Stimulated activated effector memory CD8-positive, alpha-beta T cell treated with anti-CD3 and anti-CD28 coated beads, Interleukin-12 subunit alpha, Interleukin-12 subunit beta, amount 100 ng/mL, for 72 hours (primary cell): ENCODE measurements at regions not wholly inside any gene's neighbourhood (a gene's known extent, or its start where the extent isn't known, plus 50 kb on each side); places are given as distances from the start of the nearest gene placed in this dataset.

Experiments used
- ATAC-seq: fragments of 150-1000 bp; cut with Tn5 transposase; 2 replicates; pipeline ENCODE4 v1.10.0; 2021
- DNase-seq, 2 donors: peaks; one replicate each; pipeline ENCODE4 v3.0.0; 2021 to 2022; ENCODE audit warnings: low spot score in 2 of 2
- H3K27ac Mint-ChIP-seq: one replicate; pipeline ENCODE4 v1.8.0; 2022; ENCODE audit warnings: mild to moderate bottlenecking, mixed read lengths
- H3K36me3 Mint-ChIP-seq: one replicate; pipeline ENCODE4 v1.8.0; 2022; ENCODE audit warnings: mild to moderate bottlenecking, mixed read lengths
- H3K4me1 Mint-ChIP-seq: one replicate; pipeline ENCODE4 v1.8.0; 2022; ENCODE audit warnings: mixed read lengths
- H3K4me3 Mint-ChIP-seq: one replicate; pipeline ENCODE4 v1.8.0; 2022; ENCODE audit warnings: mild to moderate bottlenecking, mixed read lengths
- H3K9me3 Mint-ChIP-seq: one replicate; pipeline ENCODE4 v1.8.0; 2022; ENCODE audit warnings: mixed read lengths

DNA sequence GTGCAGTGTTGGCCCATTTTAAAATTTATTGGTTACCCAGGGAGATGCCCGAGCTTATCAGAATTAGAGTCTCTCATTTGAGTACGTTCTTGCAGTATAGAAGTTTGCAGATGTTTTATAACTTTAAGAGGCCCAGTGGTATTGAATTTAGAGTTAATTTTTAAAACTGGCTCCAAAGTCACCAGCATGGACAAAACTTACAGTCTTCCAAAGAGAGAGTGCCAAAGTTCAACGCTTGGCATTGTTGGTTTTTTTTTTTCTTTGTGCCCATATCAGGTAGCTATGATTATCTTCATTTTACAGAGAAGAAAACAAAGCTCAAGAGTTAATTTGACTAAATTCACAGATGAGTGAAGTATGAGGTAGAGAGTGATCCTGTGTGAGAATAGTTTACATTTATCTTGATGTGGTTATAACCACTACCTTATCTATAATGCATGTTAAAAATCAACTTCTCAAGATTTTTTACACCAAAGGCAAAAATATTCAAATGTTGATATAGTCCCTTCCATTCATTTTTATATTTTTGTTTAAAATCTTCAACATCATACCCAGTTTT is 273.7 kb upstream of the DMRT1 start:
- no peaks in the 10 kb centered on the region for H3K9me3 Mint-ChIP-seq
- H3K4me1 Mint-ChIP-seq: no peaks in the 10 kb centered on the region
- no peak overlapping the region for H3K27ac Mint-ChIP-seq
- H3K36me3 Mint-ChIP-seq: no peaks in the 10 kb centered on the region
- no peak for ATAC-seq
- no peak for DNase-seq
- no peak overlapping the region for H3K4me3 Mint-ChIP-seq

GRCh38 chr9:569296-569695 is 272.2 kb upstream of the DMRT1 start:
- Mint-ChIP-seq H3K4me1 (no peaks in the 10 kb centered on the region), H3K27ac (no peak overlapping the region), H3K4me3 (no peak overlapping the region), H3K36me3 (no peaks in the 10 kb centered on the region), H3K9me3 (no peaks in the 10 kb centered on the region)
- ATAC-seq: no peak
- no peak for DNase-seq

GRCh38 chr9:570187-570586 is 271.3 kb upstream of the DMRT1 start:
- Mint-ChIP-seq H3K9me3 (no peaks in the 10 kb centered on the region), H3K36me3 (no peaks in the 10 kb centered on the region), H3K4me3 (no peak overlapping the region), H3K27ac (no peak overlapping the region), H3K4me1 (no peaks in the 10 kb centered on the region)
- ATAC-seq (no peak), DNase-seq (no peak)

GRCh38 chr9:571066-571465 is 270.4 kb upstream of the DMRT1 start:
- H3K4me1 Mint-ChIP-seq: no peaks in the 10 kb centered on the region
- no peaks in the 10 kb centered on the region for H3K36me3 Mint-ChIP-seq
- no peak for ATAC-seq
- H3K9me3 Mint-ChIP-seq: no peaks in the 10 kb centered on the region
- no peak overlapping the region for H3K4me3 Mint-ChIP-seq
- no peak overlapping the region for H3K27ac Mint-ChIP-seq
- no peak for DNase-seq

GRCh38 chr9:571741-572140 is 269.8 kb upstream of the DMRT1 start:
- Mint-ChIP-seq H3K9me3 (no peaks in the 10 kb centered on the region), H3K27ac (no peak overlapping the region), H3K36me3 (no peaks in the 10 kb centered on the region), H3K4me1 (no peaks in the 10 kb centered on the region), H3K4me3 (no peak overlapping the region)
- ATAC-seq (no peak), DNase-seq (no peak)

DNA sequence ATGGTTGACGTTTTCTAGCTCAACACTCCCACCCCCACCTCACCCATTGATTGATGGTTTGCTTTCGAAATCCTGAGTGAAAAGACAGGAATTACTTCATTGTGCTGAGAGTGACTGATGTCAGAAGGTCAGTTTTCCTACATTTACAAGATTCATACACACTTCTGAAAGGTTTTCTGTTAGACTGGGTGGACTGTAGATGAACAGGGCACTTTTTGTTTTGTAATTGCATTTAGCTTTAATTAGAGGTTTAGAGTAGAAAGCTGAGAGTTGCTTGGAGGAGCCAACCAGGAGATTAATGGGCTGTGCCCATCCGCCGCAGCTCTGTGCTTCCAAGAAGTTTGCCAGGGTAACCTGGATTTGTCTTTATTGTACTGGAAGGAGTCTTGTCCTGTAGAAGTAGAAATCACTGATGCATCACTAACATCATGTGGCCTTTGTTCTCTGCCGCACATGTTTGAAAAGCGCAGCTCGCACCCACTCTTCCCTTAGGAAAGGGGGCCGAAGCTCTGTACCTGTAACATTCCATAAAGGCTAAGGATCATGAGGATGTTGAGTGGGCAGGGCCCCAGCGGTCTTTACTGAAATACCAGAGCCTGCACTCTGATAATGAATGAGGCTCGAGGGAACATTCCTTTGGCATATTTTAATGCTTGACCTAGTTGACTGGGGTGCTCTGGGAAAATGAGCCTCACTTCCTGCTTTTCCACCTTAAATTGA is 267.6 kb upstream of the DMRT1 start:
- no peak for DNase-seq
- Mint-ChIP-seq H3K4me3 (no peak overlapping the region), H3K27ac (no peak overlapping the region), H3K4me1 (no peaks in the 10 kb centered on the region), H3K36me3 (no peaks in the 10 kb centered on the region), H3K9me3 (no peaks in the 10 kb centered on the region)
- ATAC-seq: no peak

DNA sequence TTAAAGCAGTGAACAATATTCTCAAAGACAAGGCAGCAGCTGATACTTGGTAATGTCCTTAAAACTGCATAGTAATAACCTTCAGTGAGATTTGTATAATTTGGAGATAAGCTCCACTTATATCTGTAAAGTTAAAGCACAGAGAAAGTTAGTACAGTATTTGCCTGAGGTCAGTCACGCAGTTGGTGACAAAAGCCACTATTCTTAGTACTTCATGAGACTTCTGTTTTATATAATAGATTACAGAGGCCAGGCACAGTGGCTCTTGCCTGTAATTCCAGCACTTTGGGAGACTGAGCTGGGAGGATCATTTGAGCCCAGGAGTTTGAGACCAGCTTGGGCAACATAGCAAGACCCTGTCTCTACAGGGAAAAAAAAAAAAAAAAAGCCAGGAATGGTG is 266.4 kb upstream of the DMRT1 start:
- Mint-ChIP-seq H3K4me3 (no peak overlapping the region), H3K27ac (no peak overlapping the region), H3K4me1 (no peaks in the 10 kb centered on the region), H3K9me3 (no peaks in the 10 kb centered on the region), H3K36me3 (no peaks in the 10 kb centered on the region)
- ATAC-seq (no peak), DNase-seq (no peak)

GRCh38 chr9:580652-581342 is 260.7 kb upstream of the DMRT1 start:
- ATAC-seq: no peak
- H3K27ac Mint-ChIP-seq: no peak overlapping the region
- H3K4me1 Mint-ChIP-seq: no peaks in the 10 kb centered on the region
- H3K9me3 Mint-ChIP-seq: no peaks in the 10 kb centered on the region
- no peak overlapping the region for H3K4me3 Mint-ChIP-seq
- H3K36me3 Mint-ChIP-seq: no peaks in the 10 kb centered on the region
- no peak for DNase-seq

DNA sequence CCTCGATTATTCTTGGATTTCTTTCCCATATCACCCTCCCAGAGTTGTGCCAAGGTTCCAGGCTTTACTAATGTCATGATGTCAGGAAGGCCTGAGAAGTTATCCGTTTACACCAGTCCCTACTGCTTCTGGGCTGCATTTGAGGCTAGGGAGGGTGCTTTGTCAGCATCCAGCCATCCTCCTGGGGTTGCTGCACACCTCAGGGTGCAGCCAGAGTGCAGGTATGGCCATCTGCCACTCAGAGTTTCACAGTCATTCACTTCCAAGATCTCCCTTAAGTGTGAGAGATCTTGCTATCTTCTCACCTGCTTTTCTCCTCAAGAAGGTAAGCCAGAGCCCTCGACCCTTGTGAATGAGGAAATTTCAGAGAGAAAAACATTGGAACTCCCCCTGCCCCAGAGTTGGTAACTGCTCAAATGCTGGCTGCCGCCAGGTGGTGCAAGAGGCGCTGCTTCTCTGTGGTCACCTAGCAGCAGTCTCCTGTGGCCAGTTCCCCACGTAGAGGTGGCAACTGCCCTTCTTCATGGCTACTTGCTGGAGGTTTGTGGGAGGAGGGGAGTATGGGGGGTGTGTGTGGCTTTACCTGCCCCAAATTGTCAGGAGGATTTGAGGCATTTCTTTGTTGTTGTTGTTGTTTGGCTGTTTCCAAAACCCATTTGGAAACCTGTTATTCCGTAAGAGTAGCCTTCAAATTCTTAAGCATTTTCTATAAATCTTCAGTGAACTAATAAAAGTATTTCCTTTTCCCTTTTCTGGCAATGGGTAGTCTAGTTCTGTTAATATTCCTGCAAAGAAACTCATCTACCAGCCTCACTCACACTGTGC is 259.6 kb upstream of the DMRT1 start:
- H3K9me3 Mint-ChIP-seq: no peaks in the 10 kb centered on the region
- no peak overlapping the region for H3K4me3 Mint-ChIP-seq
- DNase-seq (no peak), ATAC-seq (no peak)
- H3K27ac Mint-ChIP-seq: no peak overlapping the region
- no peaks in the 10 kb centered on the region for H3K4me1 Mint-ChIP-seq
- H3K36me3 Mint-ChIP-seq: no peaks in the 10 kb centered on the region

GRCh38 chr9:582775-583174 is 258.7 kb upstream of the DMRT1 start:
- no peak overlapping the region for H3K4me3 Mint-ChIP-seq
- no peak for DNase-seq
- no peaks in the 10 kb centered on the region for H3K9me3 Mint-ChIP-seq
- no peak overlapping the region for H3K27ac Mint-ChIP-seq
- H3K36me3 Mint-ChIP-seq: no peaks in the 10 kb centered on the region
- no peak for ATAC-seq
- H3K4me1 Mint-ChIP-seq: no peaks in the 10 kb centered on the region

- DNase-seq (no peak), ATAC-seq (no peak)
- peaks cover 7% of the 10 kb centered on the region for H3K4me1 Mint-ChIP-seq
- H3K4me3 Mint-ChIP-seq: no peak overlapping the region
- H3K36me3 Mint-ChIP-seq: no peaks in the 10 kb centered on the region
- H3K9me3 Mint-ChIP-seq: no peaks in the 10 kb centered on the region
- H3K27ac Mint-ChIP-seq: no peak overlapping the region
Measured at GRCh38 chr9:587527-587926, 254.0 kb upstream of the DMRT1 start.

DNA sequence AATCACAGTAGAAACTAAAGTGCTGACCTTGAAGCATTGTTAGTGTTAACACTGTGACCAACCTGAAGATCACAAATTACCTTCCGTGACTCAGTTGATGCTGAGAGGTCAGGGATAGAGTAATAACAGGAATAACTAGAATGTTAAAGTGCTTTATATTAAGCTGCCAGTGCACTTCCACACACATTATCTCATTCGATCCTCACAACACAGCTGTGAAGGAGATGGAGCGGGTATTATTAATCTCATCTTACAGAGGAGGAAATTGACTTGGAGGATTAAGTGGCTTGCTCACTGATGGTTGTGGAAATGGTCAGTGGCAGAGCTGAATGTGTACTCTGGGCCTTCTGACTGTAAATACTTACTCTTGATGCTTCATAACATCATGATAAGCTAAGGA is 252.5 kb upstream of the DMRT1 start:
- H3K4me1 Mint-ChIP-seq: peaks cover 7% of the 10 kb centered on the region
- no peak overlapping the region for H3K27ac Mint-ChIP-seq
- DNase-seq (no peak), ATAC-seq (no peak)
- H3K36me3 Mint-ChIP-seq: no peaks in the 10 kb centered on the region
- H3K4me3 Mint-ChIP-seq: no peak overlapping the region
- H3K9me3 Mint-ChIP-seq: no peaks in the 10 kb centered on the region

DNA sequence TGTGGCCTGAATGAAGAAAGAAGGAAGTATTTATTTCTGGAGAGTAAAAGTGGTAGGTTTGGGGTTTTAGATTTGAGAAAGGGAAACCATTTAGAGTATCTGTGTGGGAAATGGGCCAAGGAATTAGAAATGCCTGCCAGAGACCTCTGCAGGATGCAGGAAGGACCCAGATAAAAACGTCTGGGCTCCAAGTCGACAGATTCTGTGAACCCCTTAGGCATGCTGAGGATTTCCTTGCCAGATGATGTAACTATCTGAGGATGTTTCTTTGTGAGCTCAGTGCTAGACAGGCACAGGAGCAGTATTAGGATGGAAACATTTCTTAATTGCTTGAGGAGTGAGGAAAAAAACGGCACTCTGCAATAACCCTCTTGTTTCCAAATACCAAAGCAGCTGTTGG is 251.8 kb upstream of the DMRT1 start:
- Mint-ChIP-seq H3K9me3 (no peaks in the 10 kb centered on the region), H3K36me3 (no peaks in the 10 kb centered on the region), H3K27ac (no peak overlapping the region), H3K4me3 (no peak overlapping the region), H3K4me1 (peaks cover 7% of the 10 kb centered on the region)
- ATAC-seq: no peak
- DNase-seq: no peak

DNA sequence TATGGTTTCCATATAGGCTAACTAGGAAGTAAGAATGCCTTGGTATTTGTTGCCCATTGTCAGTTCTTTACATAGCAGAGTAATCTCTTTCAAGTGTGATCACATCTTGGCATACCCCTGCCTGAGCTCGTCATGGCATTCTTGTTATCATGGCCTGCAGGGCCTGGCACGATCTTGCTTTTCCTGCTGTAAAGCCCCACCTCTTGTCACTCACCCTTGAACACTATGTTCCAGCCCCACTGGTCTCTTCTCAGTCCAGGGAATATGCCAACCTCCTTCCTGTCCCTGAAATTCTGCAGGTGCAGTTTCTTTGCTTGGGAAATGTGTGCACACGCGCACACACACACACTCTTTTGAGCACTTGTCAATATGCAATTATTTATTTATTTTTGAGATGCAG is 250.2 kb upstream of the DMRT1 start:
- Mint-ChIP-seq H3K36me3 (no peaks in the 10 kb centered on the region), H3K27ac (no peak overlapping the region), H3K4me1 (peaks cover 7% of the 10 kb centered on the region), H3K9me3 (no peaks in the 10 kb centered on the region), H3K4me3 (no peak overlapping the region)
- ATAC-seq (no peak), DNase-seq (no peak)

DNA sequence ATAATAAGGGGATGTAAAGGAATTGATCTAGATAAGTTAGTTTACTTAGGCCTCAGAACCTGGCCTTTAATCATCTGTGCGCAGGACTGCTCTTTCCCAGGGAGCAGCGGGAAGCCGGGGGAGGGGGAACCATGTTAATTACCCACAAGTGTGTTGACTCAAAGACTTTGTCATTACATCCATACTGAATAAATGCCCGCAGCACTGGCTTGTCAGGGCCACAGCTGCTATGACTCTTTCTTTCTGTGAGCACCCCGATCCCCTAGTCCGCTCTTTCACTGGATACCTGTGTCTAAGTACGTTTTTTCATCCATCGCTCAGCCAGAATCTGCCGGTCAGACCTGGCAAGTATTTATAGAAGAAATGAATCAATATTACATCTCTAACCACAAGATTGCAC is 249.3 kb upstream of the DMRT1 start:
- DNase-seq (no peak), ATAC-seq (no peak)
- Mint-ChIP-seq H3K4me3 (no peak overlapping the region), H3K36me3 (no peaks in the 10 kb centered on the region), H3K9me3 (no peaks in the 10 kb centered on the region), H3K27ac (no peak overlapping the region), H3K4me1 (peaks cover 7% of the 10 kb centered on the region)
